H1 (cell line): ENCODE measurements at regions not wholly inside any gene's neighbourhood (a gene's known extent, or its start where the extent isn't known, plus 50 kb on each side); places are given as distances from the start of the nearest gene placed in this dataset.

Source experiments
- CTCF ChIA-PET: fragments of 300-600 bp; sonication (Branson Sonifier 250); formaldehyde crosslinking; loops from one replicate; lab custom pipeline; 2021; ENCODE audit not compliant: partially characterized antibody; lab: Charles Lee
- POLR2A ChIA-PET: fragments of 300-600 bp; sonication (Branson Sonifier 250); formaldehyde crosslinking; loops from one replicate; lab custom pipeline; 2021; ENCODE audit warnings: inconsistent platforms; ENCODE audit not compliant: partially characterized antibody; lab: Charles Lee
- DNase-seq, 2 experiments: peaks; one replicate each; pipeline versions ENCODE4 v3.0.0 to v3.0.0-alpha.2; 2010 to 2022; ENCODE audit warnings: low spot score in 2 of 2, low read depth in 1 of 2, mixed read lengths in 1 of 2
- FAIRE-seq: peaks from 2 replicates; lab custom pipeline; 2011; peaks lifted over from hg19 to GRCh38; lab: Jason Lieb, UNC
- H2AFZ ChIP-seq: 2 replicates; pipeline ENCODE4 v1.8.1; 2012; ENCODE audit warnings: low read length, inconsistent platforms
- H2AK5ac ChIP-seq: 2 replicates; pipeline ENCODE4 v1.6.1; 2013; ENCODE audit warnings: low read depth, low read length
- H2BK120ac ChIP-seq: replicated peaks from 2 replicates; pipeline ENCODE3; 2013; ENCODE audit warnings: low read depth, low read length, inconsistent platforms
- H2BK12ac ChIP-seq: 2 replicates; pipeline ENCODE4 v1.6.1; 2013; ENCODE audit warnings: low read depth, low read length
- H2BK15ac ChIP-seq: 2 replicates; pipeline ENCODE4 v1.6.1; 2013; ENCODE audit warnings: low read length
- H2BK20ac ChIP-seq: 2 replicates; pipeline ENCODE4 v1.6.1; 2013; ENCODE audit warnings: low read length
- H2BK5ac ChIP-seq: 2 replicates; pipeline ENCODE4 v1.6.1; 2013; ENCODE audit warnings: low read depth, low read length
- H3K14ac ChIP-seq: 2 replicates; pipeline ENCODE4 v1.6.1; 2013; ENCODE audit warnings: inconsistent platforms; ENCODE audit not compliant: insufficient read length
- H3K18ac ChIP-seq: 2 replicates; pipeline ENCODE4 v1.6.1; 2013; ENCODE audit warnings: low read length; ENCODE audit errors: extremely low read depth
- H3K23ac ChIP-seq: 2 replicates; pipeline ENCODE4 v1.6.1; 2013; ENCODE audit warnings: inconsistent platforms; ENCODE audit not compliant: insufficient read length
- H3K23me2 ChIP-seq: 2 replicates; pipeline ENCODE4 v1.6.1; 2013; ENCODE audit warnings: low read depth, low read length
- H3K27ac ChIP-seq: 2 replicates; pipeline ENCODE4 v1.6.1; 2011; ENCODE audit warnings: low read depth, low read length, inconsistent platforms
- H3K27me3 ChIP-seq, 4 experiments: replicated peaks in 1 of 4; 1 replicate in 1 of 4; 2 replicates in 3 of 4; pipeline versions ENCODE4 v1.6.1 to v1.8.1; 2011 to 2013; ENCODE audit warnings: low read length in 3 of 4, mild to moderate bottlenecking in 3 of 4, inconsistent platforms in 2 of 4, mixed read lengths in 2 of 4, moderate library complexity in 1 of 4; ENCODE audit not compliant: control insufficient read depth in 3 of 4, insufficient read depth in 3 of 4; ENCODE audit errors: extremely low read depth in 1 of 4
- H3K36me3 ChIP-seq, 4 experiments: 2 replicates each; pipeline versions ENCODE4 v1.6.1 to v1.8.1; 2011 to 2013; ENCODE audit warnings: mild to moderate bottlenecking in 4 of 4, low read length in 3 of 4, moderate library complexity in 2 of 4, control low read depth in 1 of 4, inconsistent platforms in 1 of 4; ENCODE audit not compliant: insufficient read depth in 4 of 4, control insufficient read depth in 2 of 4
- H3K4ac ChIP-seq: replicated peaks from 2 replicates; pipeline ENCODE3; 2013; ENCODE audit warnings: low read length, low read depth, mixed read lengths, inconsistent platforms; ENCODE audit not compliant: insufficient read length
- H3K4me1 ChIP-seq, 4 experiments: replicated peaks in 1 of 4; 1 replicate in 1 of 4; 2 replicates in 3 of 4; pipeline versions ENCODE4 v1.6.1 to v1.8.1; 2011 to 2013; ENCODE audit warnings: low read length in 3 of 4, inconsistent platforms in 2 of 4, mixed read lengths in 1 of 4; ENCODE audit not compliant: insufficient read depth in 4 of 4, control insufficient read depth in 3 of 4
- H3K4me2 ChIP-seq, 2 experiments: 2 replicates each; pipeline versions ENCODE4 v1.6.1 to v1.8.1; 2011 to 2013; ENCODE audit warnings: low read depth in 2 of 2, low read length in 2 of 2, control low read depth in 1 of 2, inconsistent platforms in 1 of 2, mild to moderate bottlenecking in 1 of 2; ENCODE audit not compliant: insufficient read depth in 1 of 2
- H3K4me3 ChIP-seq, 4 experiments: fragments of 200-600, 300-600 bp in 1 of 4; sonication (generic), shearing (Covaris generic), sonication (Bioruptor Twin) in 1 of 4; 2 replicates each; pipeline versions ENCODE4 v1.5.1 to v1.8.1; 2011 to 2016; ENCODE audit warnings: low read length in 4 of 4, low read depth in 3 of 4, control low read depth in 2 of 4, inconsistent platforms in 2 of 4, mild to moderate bottlenecking in 2 of 4, mixed read lengths in 1 of 4, moderate library complexity in 1 of 4; ENCODE audit not compliant: insufficient read depth in 2 of 4; ENCODE audit errors: extremely low read depth in 1 of 4
- H3K56ac ChIP-seq: replicated peaks from 2 replicates; pipeline ENCODE3; 2013; ENCODE audit warnings: low read depth, mild to moderate bottlenecking, mixed read lengths, low read length, inconsistent platforms; ENCODE audit not compliant: insufficient read length
- H3K79me1 ChIP-seq: 2 replicates; pipeline ENCODE4 v1.6.1; 2013; ENCODE audit warnings: low read depth, low read length, control low read depth
- H3K79me2 ChIP-seq, 2 experiments: 2 replicates each; pipeline versions ENCODE4 v1.6.1 to v1.8.1; 2012 to 2013; ENCODE audit warnings: low read length in 2 of 2, mild to moderate bottlenecking in 2 of 2, inconsistent platforms in 1 of 2; ENCODE audit not compliant: insufficient read depth in 2 of 2, control insufficient read depth in 1 of 2
- H3K9ac ChIP-seq, 4 experiments: replicated peaks in 1 of 4; 1 replicate in 1 of 4; 2 replicates in 3 of 4; pipeline versions ENCODE4 v1.6.1 to v1.8.1; 2011 to 2013; ENCODE audit warnings: low read depth in 3 of 4, low read length in 3 of 4, control low read depth in 2 of 4, mild to moderate bottlenecking in 2 of 4, moderate library complexity in 2 of 4, inconsistent platforms in 1 of 4; ENCODE audit errors: extremely low read depth in 1 of 4
- H3K9me3 ChIP-seq, 2 experiments: 2 replicates each; pipeline versions ENCODE4 v1.6.1 to v1.8.1; 2012 to 2013; ENCODE audit warnings: mild to moderate bottlenecking in 2 of 2, moderate library complexity in 2 of 2, control low read depth in 1 of 2, inconsistent platforms in 1 of 2, low read depth in 1 of 2, low read length in 1 of 2, mixed read lengths in 1 of 2; ENCODE audit not compliant: insufficient read depth in 2 of 2
- H4K20me1 ChIP-seq, 2 experiments: replicated peaks in 1 of 2; 2 replicates each; pipeline versions ENCODE3 to v1.8.1; 2011 to 2013; ENCODE audit warnings: inconsistent platforms in 2 of 2, low read length in 2 of 2, mild to moderate bottlenecking in 1 of 2; ENCODE audit not compliant: insufficient read depth in 2 of 2, control insufficient read depth in 1 of 2
- H4K5ac ChIP-seq: 2 replicates; pipeline ENCODE4 v1.6.1; 2013; ENCODE audit warnings: low read length, low read depth, mixed read lengths, inconsistent platforms; ENCODE audit not compliant: insufficient read length
- H4K8ac ChIP-seq: 2 replicates; pipeline ENCODE4 v1.8.0; 2013; ENCODE audit warnings: mild to moderate bottlenecking, moderate library complexity, low read length, inconsistent platforms; ENCODE audit not compliant: insufficient read depth; ENCODE audit errors: extremely low read depth
- H4K91ac ChIP-seq: replicated peaks from 2 replicates; pipeline ENCODE3; 2013; ENCODE audit warnings: low read length, mixed read lengths, inconsistent platforms; ENCODE audit not compliant: insufficient read length
- BACH1 ChIP-seq: IDR thresholded peaks from 2 replicates; pipeline ENCODE4 v1.6.1; 2012; ENCODE audit warnings: low read length, improper control_type of control experiment
- CHD1 ChIP-seq: IDR thresholded peaks from 2 replicates; pipeline ENCODE4 v1.6.1; 2012; ENCODE audit warnings: low read depth, low read length, improper control_type of control experiment
- CHD2 ChIP-seq: IDR thresholded peaks from 2 replicates; pipeline ENCODE4 v1.6.1; 2012; ENCODE audit warnings: low read length, improper control_type of control experiment
- EP300 ChIP-seq, 2 experiments: IDR thresholded peaks; 1 replicate in 1 of 2; 2 replicates in 1 of 2; pipeline ENCODE4 v1.6.1; 2011 to 2012; ENCODE audit warnings: low read depth in 2 of 2, low read length in 2 of 2, mild to moderate bottlenecking in 2 of 2, borderline replicate concordance in 1 of 2, inconsistent platforms in 1 of 2, moderate library complexity in 1 of 2
- GABPA ChIP-seq: IDR thresholded peaks from 2 replicates; pipeline ENCODE4 v1.6.1; 2011; ENCODE audit warnings: mild to moderate bottlenecking, low read length, moderate library complexity, borderline replicate concordance; ENCODE audit not compliant: insufficient read depth
- HDAC2 ChIP-seq, 2 experiments: fragments of 300-600 bp in 1 of 2; sonication (generic) in 1 of 2; IDR thresholded peaks; 2 replicates each; pipeline ENCODE4 v1.6.1; 2011 to 2012; ENCODE audit warnings: low read depth in 2 of 2, low read length in 2 of 2, mild to moderate bottlenecking in 2 of 2, moderate library complexity in 2 of 2, borderline replicate concordance in 1 of 2, inconsistent platforms in 1 of 2
- HDAC6 ChIP-seq: IDR thresholded peaks from one replicate; pipeline ENCODE4 v1.7.1; 2012; ENCODE audit warnings: low read depth, mild to moderate bottlenecking, inconsistent platforms, low read length, moderate library complexity
- MAFK ChIP-seq: IDR thresholded peaks from 2 replicates; pipeline ENCODE4 v1.6.1; 2012; ENCODE audit warnings: low read depth, mild to moderate bottlenecking, improper control_type of control experiment, low read length
- RFX5 ChIP-seq: IDR thresholded peaks from 2 replicates; pipeline ENCODE4 v1.6.1; 2011; ENCODE audit warnings: low read depth, low read length, improper control_type of control experiment, borderline replicate concordance
- SP4 ChIP-seq: IDR thresholded peaks from 2 replicates; pipeline ENCODE4 v1.6.1; 2012; ENCODE audit warnings: low read length, inconsistent platforms
- TAF7 ChIP-seq: optimal IDR thresholded peaks from 2 replicates; pipeline ENCODE3; 2011; ENCODE audit warnings: low read depth, mild to moderate bottlenecking, inconsistent platforms, low read length, moderate library complexity, borderline replicate concordance
- WGBS, 2 experiments: shearing (Covaris generic) in 1 of 2; methylation state at CpG; one replicate each; pipeline versions ENCODE4 v1.1.6 to v1.1.7; 2013 to 2015; ENCODE audit warnings: low lambda C conversion rate in 2 of 2, mixed read lengths in 2 of 2, inconsistent platforms in 1 of 2, low coverage in 1 of 2, missing lambda C conversion rate in 1 of 2; ENCODE audit not compliant: insufficient replicate concordance in 2 of 2, insufficient coverage in 1 of 2, insufficient read length in 1 of 2; ENCODE audit errors: extremely low coverage in 1 of 2, missing lambda C conversion rate in 1 of 2; 5-methylcytosine and 5-hydroxymethylcytosine counted together
- TF ChIP-seq, protein P1 (sequence below): IDR thresholded peaks from 2 replicates; pipeline ENCODE4 v1.6.1; 2011; ENCODE audit warnings: low read depth, mild to moderate bottlenecking, low read length; ENCODE audit not compliant: insufficient read depth

DNA sequence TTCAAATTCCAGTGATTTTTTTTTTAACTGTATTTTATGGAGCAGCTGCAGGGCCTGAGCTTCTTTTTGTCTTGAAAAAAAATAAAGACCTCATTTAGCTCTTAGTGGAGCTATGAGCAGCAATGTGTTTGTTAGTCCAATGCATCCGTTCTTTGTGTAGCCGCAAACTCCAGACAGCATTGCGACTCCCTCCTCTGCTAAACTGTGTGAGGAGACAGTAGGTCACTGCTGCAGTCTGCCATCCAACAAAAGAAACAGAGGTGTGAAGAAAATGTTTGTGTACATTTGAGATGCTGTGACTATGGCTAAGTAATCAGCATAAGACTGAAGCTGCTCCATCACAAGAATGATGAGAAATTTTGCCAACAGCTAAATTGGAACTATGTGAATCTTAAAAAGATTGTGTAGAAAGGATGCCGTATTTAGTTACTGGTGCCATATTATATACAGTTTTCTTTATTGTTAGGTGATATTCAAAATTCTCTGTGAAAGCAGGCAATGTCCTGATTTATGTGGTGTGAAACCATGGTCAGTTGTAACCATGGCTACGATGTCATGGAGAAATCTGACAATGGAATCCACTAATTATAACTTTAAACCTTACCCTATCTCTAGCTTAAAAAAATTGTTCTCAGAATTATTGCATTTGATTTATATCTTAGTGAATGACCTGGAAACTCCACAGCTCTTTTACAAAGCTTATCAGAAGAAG, 428.8 kb upstream of the EPHA7 start:
- no peak overlapping the region for H2BK5ac ChIP-seq
- no peak for DNase-seq
- TF ChIP-seq MAFK (no peak), HDAC6 (no peak), EP300 (IDR thresholded peaks at IDR 0.05; ENCODE audit: borderline replicate concordance in 1 of 2, low read depth in 2 of 2, low read length in 2 of 2) (no peak), RFX5 (no peak), CHD2 (no peak), BACH1 (no peak), GABPA (no peak), SP4 (no peak), TAF7 (no peak), HDAC2 (IDR thresholded peaks at IDR 0.05; ENCODE audit: borderline replicate concordance in 1 of 2, low read depth in 2 of 2, low read length in 2 of 2) (no peak), CHD1 (no peak)
- TF ChIP-seq, protein P1, sequence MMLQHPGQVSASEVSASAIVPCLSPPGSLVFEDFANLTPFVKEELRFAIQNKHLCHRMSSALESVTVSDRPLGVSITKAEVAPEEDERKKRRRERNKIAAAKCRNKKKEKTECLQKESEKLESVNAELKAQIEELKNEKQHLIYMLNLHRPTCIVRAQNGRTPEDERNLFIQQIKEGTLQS: no peak

More for the DNA sequence above, 428.8 kb upstream of the EPHA7 start:
- H2BK120ac ChIP-seq: no peak overlapping the region
- H3K4me3 ChIP-seq: no peak overlapping the region
- ChIA-PET CTCF (interaction anchor here (0.9 to 1.3 kb wide), 4 partner anchors 9 to 200 kb away, joined by 3 to 4 read pairs (median 4); no protein-coding TSS in a partner anchor), POLR2A (interaction anchor here (0.6 to 1.6 kb wide), 3 partner anchors 10 to 30 kb away, joined by 5 to 7 read pairs (median 5); no protein-coding TSS in a partner anchor)
- no peak for FAIRE-seq
- H3K4me1 ChIP-seq: peaks cover 0 to 3% (median 1%) of the 10 kb centered on the region in 4 experiments; a peak in 2 of 7 replicates
- H3K56ac ChIP-seq: no peak overlapping the region
- H3K79me1 ChIP-seq: no peaks in the 10 kb centered on the region
- H2AK5ac ChIP-seq: no peak overlapping the region
- H4K5ac ChIP-seq: no peak overlapping the region
- H3K14ac ChIP-seq: no peak overlapping the region
- H2BK20ac ChIP-seq: no peak overlapping the region
- H4K20me1 ChIP-seq: no peaks in the 10 kb centered on the region
- H3K27ac ChIP-seq: no peak overlapping the region
- H3K27me3 ChIP-seq: no peaks in the 10 kb centered on the region
- no peaks in the 10 kb centered on the region for H3K23me2 ChIP-seq
- no peak overlapping the region for H2BK12ac ChIP-seq
- H3K23ac ChIP-seq: no peak overlapping the region
- no peak overlapping the region for H3K4ac ChIP-seq
- H2BK15ac ChIP-seq: no peak overlapping the region
- no peak overlapping the region for H4K91ac ChIP-seq
- H4K8ac ChIP-seq: no peak overlapping the region
- H3K18ac ChIP-seq: no peak overlapping the region
- WGBS, 2 experiments: 84% methylated on average over 5 of the region's 5 CpGs; no CpG with 5 or more reads in 1 of the 2 experiments
- H3K9ac ChIP-seq: no peak overlapping the region
- H3K36me3 ChIP-seq: no peaks in the 10 kb centered on the region
- no peak overlapping the region for H2AFZ ChIP-seq
- H3K4me2 ChIP-seq: no peak overlapping the region; a peak in 1 of 4 replicates
- H3K9me3 ChIP-seq: no peaks in the 10 kb centered on the region
- H3K79me2 ChIP-seq: no peaks in the 10 kb centered on the region
